ENCODE measurements at regions not wholly inside any gene's neighbourhood (a gene's known extent, or its start where the extent isn't known, plus 50 kb on each side); places are given as distances from the start of the nearest gene placed in this dataset.

- TF ChIP-seq POLR2A (IDR thresholded peaks at IDR 0.05; ENCODE audit: low read length) (no peak), GATA1 (IDR thresholded peaks at IDR 0.05; ENCODE audit: low read depth, low read length) (no peak)
Observed at GRCh38 chr4:156280686-156281085, 327.0 kb upstream of the CTSO start.
